Breast epithelium (tissue), 4 donors: ENCODE measurements at regions not wholly inside any gene's neighbourhood (a gene's known extent, or its start where the extent isn't known, plus 50 kb on each side); places are given as distances from the start of the nearest gene placed in this dataset.

ENCODE experiments used
- DNase-seq, 2 donors: peaks; one replicate each; pipeline ENCODE4 v3.0.0-alpha.2; 2019; ENCODE audit warnings: low spot score in 2 of 2
- H3K27ac ChIP-seq, 2 donors: fragments of 200-600 bp; sonication (generic) in 1 of 2; one replicate each; pipeline ENCODE4 v1.5.1; 2016 to 2019; ENCODE audit warnings: mild to moderate bottlenecking in 1 of 2
- H3K27me3 ChIP-seq, 2 donors: fragments of 200-600 bp; sonication (generic) in 1 of 2; one replicate each; pipeline versions ENCODE4 v1.5.1 to v1.6.0; 2017 to 2019; ENCODE audit warnings: control low read depth in 1 of 2, mild to moderate bottlenecking in 1 of 2
- H3K36me3 ChIP-seq: fragments of 200-600 bp; one replicate; pipeline ENCODE4 v1.5.1; 2019
- H3K4me1 ChIP-seq, 2 donors: fragments of 200-600 bp; sonication (generic); one replicate each; pipeline ENCODE4 v1.5.1; 2016 to 2019; ENCODE audit warnings: control low read depth in 1 of 2
- H3K4me3 ChIP-seq, 3 donors: fragments of 200-600 bp; sonication (generic); 1 replicate in 2 of 3; 2 replicates in 1 of 3; pipeline ENCODE4 v1.5.1; 2016 to 2019; ENCODE audit warnings: mild to moderate bottlenecking in 3 of 3, moderate library complexity in 2 of 3
- H3K9me3 ChIP-seq, 2 donors: fragments of 200-600 bp; sonication (generic) in 1 of 2; one replicate each; pipeline ENCODE4 v1.5.1; 2016 to 2019; ENCODE audit warnings: control low read depth in 1 of 2
- POLR2A ChIP-seq: fragments of 450-650 bp; IDR thresholded peaks from one replicate; pipeline ENCODE4 v1.6.1; 2016; ENCODE audit warnings: antibody characterized with exemption, mild to moderate bottlenecking, moderate library complexity
- POLR2AphosphoS5 ChIP-seq, 3 donors: sonication (generic); formaldehyde crosslinking; IDR thresholded peaks; one replicate each; pipeline ENCODE4 v1.6.1; 2017; ENCODE audit warnings: antibody characterized with exemption in 3 of 3
- intact Hi-C: fragments of 100-400 bp; cut with DNase I; formaldehyde crosslinking; loops from one replicate; pipeline ENCODE4 v1.15.1; 2023; ENCODE audit warnings: low total_unique reads
- TF ChIP-seq, protein P1 (sequence below), 3 donors: fragments of 450-650 bp; IDR thresholded peaks; one replicate each; pipeline ENCODE4 v1.5.1; 2016 to 2017; ENCODE audit warnings: antibody characterized with exemption in 3 of 3, mild to moderate bottlenecking in 3 of 3, moderate library complexity in 3 of 3

DNA sequence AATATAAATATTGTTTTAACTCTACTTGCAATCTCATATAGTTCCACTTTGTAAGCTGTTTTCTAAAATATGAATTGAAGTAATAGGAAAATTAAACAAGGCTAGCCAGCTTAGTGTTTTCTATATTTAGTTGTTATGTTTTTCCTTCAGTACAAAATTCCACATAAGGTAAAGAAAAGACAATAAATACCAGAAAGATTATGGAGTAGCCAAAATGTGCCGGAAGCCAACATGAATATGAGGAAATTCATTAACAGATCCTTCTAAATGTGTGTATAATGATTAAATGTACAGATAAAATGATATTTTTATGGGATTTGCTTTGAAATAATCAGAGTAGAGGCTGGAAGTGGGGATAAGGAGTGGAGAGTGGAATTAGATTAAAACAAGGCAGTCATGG, 52.5 kb upstream of the COL21A1 start:
- peaks cover 0 to 5% of the 10 kb centered on the region in 2 donors for H3K9me3 ChIP-seq
- H3K36me3 ChIP-seq = no peaks in the 10 kb centered on the region
- H3K27me3 ChIP-seq = no peaks in the 10 kb centered on the region
- no peaks in the 10 kb centered on the region for H3K4me1 ChIP-seq
- intact Hi-C loops = no loop called here
- H3K4me3 ChIP-seq = no peak overlapping the region
- DNase-seq = no peak
- H3K27ac ChIP-seq = no peak overlapping the region
- TF ChIP-seq POLR2A = no peak
- TF ChIP-seq, protein P1, sequence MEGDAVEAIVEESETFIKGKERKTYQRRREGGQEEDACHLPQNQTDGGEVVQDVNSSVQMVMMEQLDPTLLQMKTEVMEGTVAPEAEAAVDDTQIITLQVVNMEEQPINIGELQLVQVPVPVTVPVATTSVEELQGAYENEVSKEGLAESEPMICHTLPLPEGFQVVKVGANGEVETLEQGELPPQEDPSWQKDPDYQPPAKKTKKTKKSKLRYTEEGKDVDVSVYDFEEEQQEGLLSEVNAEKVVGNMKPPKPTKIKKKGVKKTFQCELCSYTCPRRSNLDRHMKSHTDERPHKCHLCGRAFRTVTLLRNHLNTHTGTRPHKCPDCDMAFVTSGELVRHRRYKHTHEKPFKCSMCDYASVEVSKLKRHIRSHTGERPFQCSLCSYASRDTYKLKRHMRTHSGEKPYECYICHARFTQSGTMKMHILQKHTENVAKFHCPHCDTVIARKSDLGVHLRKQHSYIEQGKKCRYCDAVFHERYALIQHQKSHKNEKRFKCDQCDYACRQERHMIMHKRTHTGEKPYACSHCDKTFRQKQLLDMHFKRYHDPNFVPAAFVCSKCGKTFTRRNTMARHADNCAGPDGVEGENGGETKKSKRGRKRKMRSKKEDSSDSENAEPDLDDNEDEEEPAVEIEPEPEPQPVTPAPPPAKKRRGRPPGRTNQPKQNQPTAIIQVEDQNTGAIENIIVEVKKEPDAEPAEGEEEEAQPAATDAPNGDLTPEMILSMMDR (IDR thresholded peaks at IDR 0.05) = no peak
- TF ChIP-seq POLR2AphosphoS5 (IDR thresholded peaks at IDR 0.05) = no peak

DNA sequence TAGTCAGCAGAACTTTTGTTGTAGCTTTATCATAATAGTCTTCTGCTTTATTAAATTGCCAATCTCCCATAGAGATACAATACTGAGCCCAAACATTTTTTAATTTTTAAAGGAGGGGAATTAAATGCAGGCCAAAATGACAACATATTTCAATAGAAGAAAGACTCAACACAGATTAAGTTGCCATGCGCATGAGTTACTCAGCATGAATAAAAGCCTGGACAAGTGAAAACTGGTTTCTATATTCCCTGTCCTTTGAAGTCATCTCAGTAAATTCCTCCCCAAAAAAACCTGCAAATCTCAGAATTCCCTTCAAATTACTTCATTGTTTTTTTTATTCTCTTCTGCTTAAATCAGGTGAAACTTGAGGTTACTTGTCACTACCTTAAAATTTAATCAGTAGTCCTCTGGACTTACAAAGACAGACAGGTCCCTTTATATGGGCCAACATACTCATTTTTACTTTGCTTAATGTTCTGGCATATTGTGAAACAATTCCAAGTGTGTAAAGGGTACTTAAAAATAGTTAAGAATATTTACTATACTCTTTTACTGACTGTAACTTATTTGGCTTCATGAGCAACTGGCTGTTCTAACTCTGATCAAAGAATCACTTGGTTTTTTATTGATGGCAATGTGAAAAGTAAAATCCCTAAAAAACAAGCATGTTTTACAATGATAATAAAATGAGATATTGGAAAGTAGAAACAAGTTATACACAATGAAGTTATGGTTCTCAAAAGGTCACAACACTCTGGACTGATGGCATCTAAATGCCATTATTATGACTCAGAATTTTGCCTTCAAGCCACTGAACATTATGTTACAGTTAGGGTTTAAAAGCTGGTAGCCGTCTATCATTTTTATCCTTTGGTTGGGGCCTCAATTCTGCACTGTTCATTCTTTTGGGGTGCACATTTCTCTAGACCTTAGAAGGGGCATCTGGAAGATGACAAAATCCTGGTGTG, 49.9 kb upstream of the COL21A1 start:
- no peak for DNase-seq
- Histone ChIP-seq H3K9me3 (peaks cover 0 to 5% of the 10 kb centered on the region in 2 donors), H3K4me3 (no peak overlapping the region), H3K36me3 (no peaks in the 10 kb centered on the region), H3K27me3 (no peaks in the 10 kb centered on the region), H3K4me1 (no peaks in the 10 kb centered on the region), H3K27ac (no peak overlapping the region)
- intact Hi-C loops = no loop called here
- TF ChIP-seq POLR2A = no peak
- TF ChIP-seq, protein P1 (IDR thresholded peaks at IDR 0.05) = no peak
- TF ChIP-seq POLR2AphosphoS5 (IDR thresholded peaks at IDR 0.05) = no peak
